GM12878 (cell line): ENCODE measurements at regions not wholly inside any gene's neighbourhood (a gene's known extent, or its start where the extent isn't known, plus 50 kb on each side); places are given as distances from the start of the nearest gene placed in this dataset.

Source experiments
- ATAC-seq: fragments of 200-7000 bp; cut with Tn5 transposase; 3 replicates; pipeline ENCODE4 v1.9.1; 2020; ENCODE audit warnings: mild to moderate bottlenecking, moderate library complexity
- BruUV-seq: library from RNA; stranded (reverse); fragments of 400-500 nt; replicated peaks from 2 replicates; lab custom pipeline; 2021; lab: Mats Ljungman, UMichigan
- CTCF ChIA-PET: fragments of 300-600 bp; sonication (Branson Sonifier 250); formaldehyde crosslinking; extraction: SDS; loops from one replicate; lab custom pipeline; 2021; ENCODE audit warnings: inconsistent platforms; lab: Yijun Ruan, JAX
- POLR2A ChIA-PET: fragments of 350-600 bp; formaldehyde crosslinking; extraction: SDS; loops from one replicate; lab custom pipeline; 2021; ENCODE audit warnings: inconsistent platforms; lab: Charles Lee
- RAD21 ChIA-PET: fragments of 300-600 bp; sonication (Branson Sonifier 250); formaldehyde crosslinking; loops from one replicate; lab custom pipeline; 2023; ENCODE audit warnings: antibody characterized with exemption; ENCODE audit not compliant: unreplicated experiment; lab: Charles Lee
- SMC1A ChIA-PET: fragments of 300-600 bp; sonication (Branson Sonifier 250); formaldehyde crosslinking; loops from one replicate; lab custom pipeline; 2023; ENCODE audit not compliant: unreplicated experiment, uncharacterized antibody; lab: Charles Lee
- DNase-seq: peaks from one replicate; pipeline ENCODE4 v3.0.0-alpha.2; 2011; ENCODE audit warnings: low read depth, low spot score
- FAIRE-seq: peaks from 3 replicates; lab custom pipeline; 2011; peaks lifted over from hg19 to GRCh38; lab: Jason Lieb, UNC
- H2AFZ ChIP-seq: 2 replicates; pipeline ENCODE4 v1.6.0; 2011; ENCODE audit warnings: low read depth, low read length, control low read depth; ENCODE audit not compliant: control insufficient read depth
- H3K27ac ChIP-seq: 2 replicates; pipeline ENCODE4 v1.5.1; 2011; ENCODE audit warnings: control low read depth; ENCODE audit not compliant: control insufficient read depth, insufficient read depth
- H3K27me3 ChIP-seq, 2 experiments: replicated peaks in 1 of 2; 2 replicates each; pipeline versions ENCODE4 v1.6.0 to v1.6.1; 2011; ENCODE audit warnings: low read length in 1 of 2; ENCODE audit not compliant: control insufficient read depth in 2 of 2, insufficient read depth in 2 of 2
- H3K36me3 ChIP-seq, 2 experiments: 2 replicates each; pipeline ENCODE4 v1.5.1; 2011; ENCODE audit warnings: low read length in 1 of 2; ENCODE audit not compliant: control insufficient read depth in 2 of 2, insufficient read depth in 2 of 2
- H3K4me1 ChIP-seq: 2 replicates; pipeline ENCODE4 v1.6.1; 2011; ENCODE audit warnings: mild to moderate bottlenecking, low read length, moderate library complexity, mixed read lengths; ENCODE audit not compliant: control insufficient read depth, insufficient read depth
- H3K4me2 ChIP-seq: 2 replicates; pipeline ENCODE4 v1.6.0; 2011; ENCODE audit warnings: control low read depth; ENCODE audit not compliant: control insufficient read depth, insufficient read depth
- H3K4me3 ChIP-seq: fragments of 200-600 bp; sonication (generic); 2 replicates; pipeline ENCODE4 v1.5.1; 2016
- H3K79me2 ChIP-seq: 2 replicates; pipeline ENCODE4 v1.6.0; 2011; ENCODE audit warnings: low read length; ENCODE audit not compliant: control insufficient read depth, insufficient read depth
- H3K9ac ChIP-seq: 2 replicates; pipeline ENCODE4 v1.8.0; 2011; ENCODE audit warnings: low read length, control low read depth, mixed read lengths; ENCODE audit not compliant: control insufficient read depth, insufficient read depth
- H3K9me3 ChIP-seq: replicated peaks from 3 replicates; pipeline ENCODE4 v1.5.1; 2011; ENCODE audit warnings: mild to moderate bottlenecking, low read length; ENCODE audit not compliant: control insufficient read depth, insufficient read depth
- H4K20me1 ChIP-seq: 2 replicates; pipeline ENCODE4 v1.6.0; 2011; ENCODE audit not compliant: control insufficient read depth, insufficient read depth
- BRCA1 ChIP-seq: IDR thresholded peaks from 2 replicates; pipeline ENCODE4 v1.6.1; 2011; ENCODE audit warnings: low read depth, low read length, improper control_type of control experiment
- DPF2 ChIP-seq: fragments of 450-650 bp; IDR thresholded peaks from 2 replicates; pipeline ENCODE4 v1.6.1; 2017; ENCODE audit warnings: mild to moderate bottlenecking
- MYC ChIP-seq: IDR thresholded peaks from 2 replicates; pipeline ENCODE4 v1.6.1; 2011; ENCODE audit warnings: mild to moderate bottlenecking, low read length, moderate library complexity, inconsistent platforms; ENCODE audit not compliant: insufficient read depth, insufficient replicate concordance, insufficient read length, severe bottlenecking
- RAD21 ChIP-seq: IDR thresholded peaks from 2 replicates; pipeline ENCODE4 v1.6.1; 2011; ENCODE audit warnings: mild to moderate bottlenecking, low read depth, low read length, moderate library complexity; ENCODE audit not compliant: insufficient read depth
- SRF ChIP-seq, 2 experiments: IDR thresholded peaks; 2 replicates each; pipeline ENCODE4 v1.6.1; 2011; ENCODE audit warnings: low read depth in 2 of 2, low read length in 2 of 2, mild to moderate bottlenecking in 1 of 2, moderate library complexity in 1 of 2
- ZZZ3 ChIP-seq: IDR thresholded peaks from 2 replicates; pipeline ENCODE4 v1.6.1; 2011; ENCODE audit warnings: low read depth; ENCODE audit not compliant: control insufficient read depth, insufficient read length
- WGBS: methylation state at CpG from one replicate; pipeline ENCODE4 v1.1.6; 2016; ENCODE audit warnings: low lambda C conversion rate; ENCODE audit not compliant: insufficient replicate concordance, insufficient coverage; ENCODE audit errors: missing lambda C conversion rate; 5-methylcytosine and 5-hydroxymethylcytosine counted together
- in situ Hi-C: fragments of 300-500 bp; cut with MboI; formaldehyde crosslinking; loops from 9 replicates; pipeline ENCODE4 v1.14.3; 2018; ENCODE audit warnings: mixed read lengths
- intact Hi-C: fragments of 100-400 bp; cut with micrococcal nuclease; formaldehyde crosslinking; loops from one replicate; pipeline ENCODE4 v1.14.2; 2022; ENCODE audit not compliant: unreplicated experiment
- TF ChIP-seq, protein P1 (sequence below): IDR thresholded peaks from 2 replicates; pipeline ENCODE4 v1.6.1; 2011; ENCODE audit warnings: borderline replicate concordance, low read depth, mild to moderate bottlenecking, moderate library complexity, low read length; ENCODE audit not compliant: insufficient read depth, poor library complexity, severe bottlenecking

DNA sequence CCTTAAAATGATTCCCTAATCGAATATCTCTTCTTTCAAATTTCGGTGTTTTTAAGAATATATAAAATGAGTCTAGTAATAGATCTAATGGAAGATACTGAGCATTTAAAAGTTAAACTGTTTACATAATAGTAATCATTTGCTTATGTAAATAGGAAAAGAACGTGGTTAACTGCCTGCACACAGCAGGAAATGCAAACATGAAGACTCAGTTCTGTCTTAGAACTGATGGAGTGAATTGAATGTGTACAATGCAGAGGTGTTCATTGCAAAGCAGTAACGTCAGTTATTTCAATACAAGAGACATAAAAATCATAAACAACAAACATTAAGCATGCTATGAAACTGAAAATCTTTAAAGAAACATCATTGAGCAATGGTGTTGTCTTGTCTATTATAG lies 359.4 kb upstream of the ADAMTS5 start (continued):
- TF ChIP-seq, protein P1, sequence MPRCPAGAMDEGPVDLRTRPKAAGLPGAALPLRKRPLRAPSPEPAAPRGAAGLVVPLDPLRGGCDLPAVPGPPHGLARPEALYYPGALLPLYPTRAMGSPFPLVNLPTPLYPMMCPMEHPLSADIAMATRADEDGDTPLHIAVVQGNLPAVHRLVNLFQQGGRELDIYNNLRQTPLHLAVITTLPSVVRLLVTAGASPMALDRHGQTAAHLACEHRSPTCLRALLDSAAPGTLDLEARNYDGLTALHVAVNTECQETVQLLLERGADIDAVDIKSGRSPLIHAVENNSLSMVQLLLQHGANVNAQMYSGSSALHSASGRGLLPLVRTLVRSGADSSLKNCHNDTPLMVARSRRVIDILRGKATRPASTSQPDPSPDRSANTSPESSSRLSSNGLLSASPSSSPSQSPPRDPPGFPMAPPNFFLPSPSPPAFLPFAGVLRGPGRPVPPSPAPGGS, result no peak
- TF ChIP-seq BRCA1 (no peak), MYC (no peak), ZZZ3 (no peak)

DNA sequence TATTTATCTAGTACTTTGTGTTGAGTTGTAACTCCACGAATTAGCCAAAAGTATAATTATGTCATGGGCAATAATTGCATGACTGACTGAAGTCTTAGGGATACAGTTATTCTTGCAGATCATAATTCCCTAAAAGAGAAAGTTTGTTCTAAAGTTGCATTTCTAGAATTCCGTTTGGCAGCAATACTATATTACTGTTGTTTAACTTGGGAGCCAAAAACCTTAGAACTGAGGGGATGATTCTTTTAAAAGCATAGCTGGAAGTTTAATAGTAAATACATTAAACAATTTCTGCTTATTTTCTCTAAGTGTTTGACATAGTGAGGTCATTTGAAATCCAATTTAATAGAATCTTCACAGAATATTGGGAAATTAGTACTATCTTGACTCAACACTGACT lies 356.4 kb upstream of the ADAMTS5 start:
- no peaks in the 10 kb centered on the region for H4K20me1 ChIP-seq
- no peak overlapping the region for H2AFZ ChIP-seq
- WGBS, result 0% methylated on average over 2 of the region's 2 CpGs
- RAD21 ChIA-PET, result no interaction called here
- no peak overlapping the region for H3K9ac ChIP-seq
- H3K4me3 ChIP-seq, result no peak overlapping the region
- no peaks in the 10 kb centered on the region for H3K4me1 ChIP-seq
- POLR2A ChIA-PET, result no interaction called here
- H3K9me3 ChIP-seq, result no peaks in the 10 kb centered on the region
- CTCF ChIA-PET, result no interaction called here
- DNase-seq (no peak), ATAC-seq (no peak), FAIRE-seq (no peak)
- BruUV-seq, result no TSS peak
- no peaks in the 10 kb centered on the region for H3K79me2 ChIP-seq
- intact Hi-C loops (no loop called here), in situ Hi-C loops (no loop called here)
- no peaks in the 10 kb centered on the region for H3K27me3 ChIP-seq
- no peak for TF ChIP-seq RAD21
- no peak for TF ChIP-seq DPF2
- TF ChIP-seq ZZZ3, result no peak
- no peak for TF ChIP-seq SRF (IDR thresholded peaks at IDR 0.05; ENCODE audit: low read depth in 2 of 2, low read length in 2 of 2)
- TF ChIP-seq BRCA1, result no peak
- no peak overlapping the region for H3K27ac ChIP-seq
- H3K4me2 ChIP-seq, result no peak overlapping the region
- H3K36me3 ChIP-seq, result no peaks in the 10 kb centered on the region
- SMC1A ChIA-PET, result no interaction called here
